ENCODE measurements at regions not wholly inside any gene's neighbourhood (a gene's known extent, or its start where the extent isn't known, plus 50 kb on each side); places are given as distances from the start of the nearest gene placed in this dataset.

DNA sequence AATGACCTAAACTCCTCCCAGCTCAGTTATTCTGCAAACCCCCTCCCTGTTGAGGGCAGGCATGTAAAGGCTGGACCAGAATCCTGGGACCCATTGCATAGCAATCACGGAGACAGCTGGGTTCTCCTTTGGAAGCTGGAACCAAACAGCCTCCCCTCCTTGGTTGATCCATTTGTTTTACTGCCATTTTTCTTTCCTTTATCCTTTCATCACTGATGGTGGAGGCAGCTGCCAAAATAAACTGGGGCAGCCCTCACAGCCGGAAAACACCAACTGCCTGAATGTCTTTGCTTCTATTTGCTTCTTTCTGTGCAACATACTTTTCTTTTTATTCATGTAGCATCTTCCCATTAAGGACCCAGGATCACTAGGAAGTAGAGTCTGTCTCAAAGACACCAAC is 150.0 kb upstream of the SYT13 start:
- H3K27ac ChIP-seq, result no peak overlapping the region
- peaks cover 0 to 19% (median 0%) of the 10 kb centered on the region in 9 donors for H3K27me3 ChIP-seq
- no peak for DNase-seq
- TF ChIP-seq, protein P1, sequence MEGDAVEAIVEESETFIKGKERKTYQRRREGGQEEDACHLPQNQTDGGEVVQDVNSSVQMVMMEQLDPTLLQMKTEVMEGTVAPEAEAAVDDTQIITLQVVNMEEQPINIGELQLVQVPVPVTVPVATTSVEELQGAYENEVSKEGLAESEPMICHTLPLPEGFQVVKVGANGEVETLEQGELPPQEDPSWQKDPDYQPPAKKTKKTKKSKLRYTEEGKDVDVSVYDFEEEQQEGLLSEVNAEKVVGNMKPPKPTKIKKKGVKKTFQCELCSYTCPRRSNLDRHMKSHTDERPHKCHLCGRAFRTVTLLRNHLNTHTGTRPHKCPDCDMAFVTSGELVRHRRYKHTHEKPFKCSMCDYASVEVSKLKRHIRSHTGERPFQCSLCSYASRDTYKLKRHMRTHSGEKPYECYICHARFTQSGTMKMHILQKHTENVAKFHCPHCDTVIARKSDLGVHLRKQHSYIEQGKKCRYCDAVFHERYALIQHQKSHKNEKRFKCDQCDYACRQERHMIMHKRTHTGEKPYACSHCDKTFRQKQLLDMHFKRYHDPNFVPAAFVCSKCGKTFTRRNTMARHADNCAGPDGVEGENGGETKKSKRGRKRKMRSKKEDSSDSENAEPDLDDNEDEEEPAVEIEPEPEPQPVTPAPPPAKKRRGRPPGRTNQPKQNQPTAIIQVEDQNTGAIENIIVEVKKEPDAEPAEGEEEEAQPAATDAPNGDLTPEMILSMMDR (IDR thresholded peaks at IDR 0.05), result no peak
- TF ChIP-seq POLR2A (IDR thresholded peaks at IDR 0.05), result no peak
- ATAC-seq, result no peak
- H3K9me3 ChIP-seq, result peaks cover 0 to 14% (median 4%) of the 10 kb centered on the region in 12 donors
- WGBS, 4 donors, result 43 to 65% (median 52%) methylated on average over 2 of the region's 2 CpGs
- no peak overlapping the region for H3K4me3 ChIP-seq
- H3K36me3 ChIP-seq, result no peaks in the 10 kb centered on the region
- intact Hi-C loops (cut with DNase I), result no loop called here
- H3K4me1 ChIP-seq, result no peaks in the 10 kb centered on the region

DNA sequence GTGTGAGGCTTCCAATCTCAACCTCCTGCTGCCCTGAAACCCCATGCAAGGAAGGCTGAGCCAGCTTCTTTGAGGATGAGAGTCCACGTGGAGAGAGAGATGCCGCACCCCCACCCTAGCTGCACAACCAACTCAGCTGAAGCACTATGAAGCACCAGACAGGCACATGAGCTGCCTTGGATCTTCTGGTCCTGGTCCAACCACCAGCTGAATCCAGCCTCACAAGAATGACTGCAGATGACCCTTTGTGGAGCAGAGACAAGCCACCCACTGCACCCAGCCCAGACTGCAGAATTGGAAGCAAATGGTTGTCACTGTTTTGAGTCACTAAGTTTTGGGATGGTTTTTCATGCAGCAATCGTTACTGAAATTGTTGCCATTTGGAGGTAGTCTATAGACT is 149.6 kb upstream of the SYT13 start:
- Histone ChIP-seq H3K4me1 (no peaks in the 10 kb centered on the region), H3K27me3 (peaks cover 0 to 19% (median 0%) of the 10 kb centered on the region in 9 donors), H3K9me3 (peaks cover 0 to 14% (median 4%) of the 10 kb centered on the region in 12 donors), H3K27ac (no peak overlapping the region), H3K4me3 (no peak overlapping the region), H3K36me3 (no peaks in the 10 kb centered on the region)
- ATAC-seq (no peak), DNase-seq (no peak)
- intact Hi-C loops (cut with DNase I), result no loop called here
- WGBS, 4 donors, result 43 to 68% (median 63%) methylated on average over 3 of the region's 3 CpGs
- TF ChIP-seq, protein P1 (IDR thresholded peaks at IDR 0.05), result no peak
- TF ChIP-seq POLR2A (IDR thresholded peaks at IDR 0.05), result no peak

DNA sequence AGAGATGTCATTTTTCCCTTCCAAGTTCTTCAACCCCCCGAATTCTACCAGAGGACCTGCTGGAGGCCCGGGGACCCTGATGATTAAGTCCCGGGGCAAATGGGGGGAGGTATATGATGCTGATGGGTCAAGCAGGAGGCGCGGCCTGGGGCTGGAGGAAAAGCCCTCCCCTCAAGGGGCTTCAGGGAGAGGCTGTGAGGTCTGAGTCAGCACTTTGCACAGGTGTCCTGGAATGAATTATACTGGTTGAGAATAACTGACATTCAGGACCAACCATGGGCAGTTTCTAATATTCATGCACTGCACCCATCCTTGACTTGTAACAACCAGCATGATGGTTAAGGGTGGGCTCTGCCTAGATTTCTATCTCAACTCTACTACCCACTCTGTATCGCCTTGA is 146.8 kb upstream of the SYT13 start:
- no peak for ATAC-seq

DNA sequence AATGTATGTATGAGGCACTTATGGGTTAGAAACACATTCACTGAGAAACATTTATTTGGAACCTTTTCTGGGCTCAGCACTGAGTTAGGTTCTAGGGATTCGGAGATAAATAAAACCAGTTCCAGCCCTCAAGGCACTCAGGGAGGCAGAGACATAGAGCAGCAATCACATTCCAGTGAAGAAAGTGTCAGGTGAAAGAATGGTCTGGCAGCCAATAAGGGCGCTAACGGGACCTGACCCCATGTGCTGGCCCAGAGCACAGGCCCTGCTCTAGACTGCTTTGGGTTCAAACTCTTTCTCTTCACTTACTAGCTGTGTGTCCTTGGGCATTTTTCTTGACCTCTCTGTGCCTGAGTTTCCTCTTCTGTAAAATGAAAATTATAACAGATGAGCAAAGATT is 146.0 kb upstream of the SYT13 start:
- Histone ChIP-seq H3K27me3 (peaks cover 0 to 35% (median 6%) of the 10 kb centered on the region in 9 donors), H3K9me3 (no peaks in the 10 kb centered on the region), H3K27ac (no peak overlapping the region), H3K4me3 (no peak overlapping the region), H3K4me1 (no peaks in the 10 kb centered on the region), H3K36me3 (no peaks in the 10 kb centered on the region)
- ATAC-seq (no peak), DNase-seq (no peak)
- 83 to 90% (median 89%) methylated on average over 3 of the region's 3 CpGs for WGBS, 4 donors
- TF ChIP-seq, protein P1 (IDR thresholded peaks at IDR 0.05), result no peak
- TF ChIP-seq POLR2A (IDR thresholded peaks at IDR 0.05), result no peak
- intact Hi-C loops (cut with DNase I), result no loop called here

More for the DNA sequence above, 146.8 kb upstream of the SYT13 start:
- H3K36me3 ChIP-seq, result no peaks in the 10 kb centered on the region
- no peak overlapping the region for H3K27ac ChIP-seq
- intact Hi-C loops (cut with DNase I), result no loop called here
- H3K9me3 ChIP-seq, result no peaks in the 10 kb centered on the region
- no peaks in the 10 kb centered on the region for H3K4me1 ChIP-seq
- no peak for DNase-seq
- peaks cover 0 to 35% (median 6%) of the 10 kb centered on the region in 9 donors for H3K27me3 ChIP-seq
- 88 to 91% (median 90%) methylated on average over 6 of the region's 6 CpGs for WGBS, 4 donors
- TF ChIP-seq, protein P1 (IDR thresholded peaks at IDR 0.05), result no peak
- no peak for TF ChIP-seq POLR2A (IDR thresholded peaks at IDR 0.05)
- H3K4me3 ChIP-seq, result no peak overlapping the region

All from heart left ventricle (tissue), 16 donors.